ENCODE measurements at regions not wholly inside any gene's neighbourhood (a gene's known extent, or its start where the extent isn't known, plus 50 kb on each side); places are given as distances from the start of the nearest gene placed in this dataset.
"Not testable (repeated sequence)": the region's sequence is repeated elsewhere in the genome, so short reads cannot be mapped to it uniquely, and the experiment has no call there.

- no peak for TF ChIP-seq CSDC2 (CRISPR knock-in tag; IDR thresholded peaks at IDR 0.05)
- TF ChIP-seq TCF4 (CRISPR knock-in tag; IDR thresholded peaks at IDR 0.05; ENCODE audit: borderline replicate concordance) = no peak
- no peak for TF ChIP-seq ZNF8 (CRISPR knock-in tag; IDR thresholded peaks at IDR 0.05)
- no peak for TF ChIP-seq RARB (CRISPR knock-in tag; IDR thresholded peaks at IDR 0.05)
- TF ChIP-seq SNAI2 (CRISPR knock-in tag; IDR thresholded peaks at IDR 0.05) = no peak
- TF ChIP-seq ESRRG (CRISPR knock-in tag; IDR thresholded peaks at IDR 0.05) = no peak
- TF ChIP-seq POU6F1 (CRISPR knock-in tag; IDR thresholded peaks at IDR 0.05; ENCODE audit: borderline replicate concordance, low read depth) = no peak
Measured at GRCh38 chr1:196027127-196027526, 581.1 kb downstream of the KCNT2 start.

GRCh38 chr1:196021174-196021573 lies 587.1 kb downstream of the KCNT2 start:
- ATAC-seq = not testable (repeated sequence)

More at GRCh38 chr1:196027127-196027526, 581.1 kb downstream of the KCNT2 start:
- no peak for ATAC-seq

- no peak for ATAC-seq
- TF ChIP-seq CSDC2 (CRISPR knock-in tag; IDR thresholded peaks at IDR 0.05) = no peak
Measured at GRCh38 chr1:196009362-196009761, 598.9 kb downstream of the KCNT2 start.

GRCh38 chr1:196007763-196008162 lies 600.5 kb downstream of the KCNT2 start:
- TF ChIP-seq TCF4 (CRISPR knock-in tag; IDR thresholded peaks at IDR 0.05; ENCODE audit: borderline replicate concordance) = no peak
- TF ChIP-seq SNAI2 (CRISPR knock-in tag; IDR thresholded peaks at IDR 0.05) = no peak
- TF ChIP-seq ARNTL (CRISPR knock-in tag; IDR thresholded peaks at IDR 0.05; ENCODE audit: borderline replicate concordance, low read depth) = no peak
- no peak for TF ChIP-seq ZC3H10 (CRISPR knock-in tag; IDR thresholded peaks at IDR 0.05)
- no peak for TF ChIP-seq CREB5 (CRISPR knock-in tag; IDR thresholded peaks at IDR 0.05; ENCODE audit: low read depth)
- TF ChIP-seq BACH2 (CRISPR knock-in tag; IDR thresholded peaks at IDR 0.05; ENCODE audit: borderline replicate concordance) = no peak
- no peak for TF ChIP-seq PATZ1 (CRISPR knock-in tag; IDR thresholded peaks at IDR 0.05; ENCODE audit: borderline replicate concordance)
- ATAC-seq = no peak

- no peak for ATAC-seq
- TF ChIP-seq PPARA (CRISPR knock-in tag; IDR thresholded peaks at IDR 0.05; ENCODE audit: borderline replicate concordance) (no peak), ARNTL (CRISPR knock-in tag; IDR thresholded peaks at IDR 0.05; ENCODE audit: borderline replicate concordance, low read depth) (no peak), TSHZ2 (CRISPR knock-in tag; IDR thresholded peaks at IDR 0.05) (no peak), ISL1 (CRISPR knock-in tag; IDR thresholded peaks at IDR 0.05) (no peak), ZC3H10 (CRISPR knock-in tag; IDR thresholded peaks at IDR 0.05) (no peak), RARB (CRISPR knock-in tag; IDR thresholded peaks at IDR 0.05) (no peak), CSDC2 (CRISPR knock-in tag; IDR thresholded peaks at IDR 0.05) (no peak), ZNF565 (CRISPR knock-in tag; conservative IDR thresholded peaks at IDR 0.05; ENCODE audit: low read depth) (no peak), ZNF70 (CRISPR knock-in tag; IDR thresholded peaks at IDR 0.05) (no peak), PATZ1 (CRISPR knock-in tag; IDR thresholded peaks at IDR 0.05; ENCODE audit: borderline replicate concordance) (no peak), ZNF8 (CRISPR knock-in tag; IDR thresholded peaks at IDR 0.05) (no peak), TOX (CRISPR knock-in tag; IDR thresholded peaks at IDR 0.05; ENCODE audit: borderline replicate concordance) (no peak), SNAI2 (CRISPR knock-in tag; IDR thresholded peaks at IDR 0.05) (no peak), CREB5 (CRISPR knock-in tag; IDR thresholded peaks at IDR 0.05; ENCODE audit: low read depth) (no peak), POU6F1 (CRISPR knock-in tag; IDR thresholded peaks at IDR 0.05; ENCODE audit: borderline replicate concordance, low read depth) (no peak), ZFP3 (CRISPR knock-in tag; IDR thresholded peaks at IDR 0.05) (no peak), TCF4 (CRISPR knock-in tag; IDR thresholded peaks at IDR 0.05; ENCODE audit: borderline replicate concordance) (no peak), ESRRG (CRISPR knock-in tag; IDR thresholded peaks at IDR 0.05) (no peak)
Measured at GRCh38 chr1:196005426-196005825, 602.8 kb downstream of the KCNT2 start.
